ENCODE measurements at regions not wholly inside any gene's neighbourhood (a gene's known extent, or its start where the extent isn't known, plus 50 kb on each side); places are given as distances from the start of the nearest gene placed in this dataset.

DNA sequence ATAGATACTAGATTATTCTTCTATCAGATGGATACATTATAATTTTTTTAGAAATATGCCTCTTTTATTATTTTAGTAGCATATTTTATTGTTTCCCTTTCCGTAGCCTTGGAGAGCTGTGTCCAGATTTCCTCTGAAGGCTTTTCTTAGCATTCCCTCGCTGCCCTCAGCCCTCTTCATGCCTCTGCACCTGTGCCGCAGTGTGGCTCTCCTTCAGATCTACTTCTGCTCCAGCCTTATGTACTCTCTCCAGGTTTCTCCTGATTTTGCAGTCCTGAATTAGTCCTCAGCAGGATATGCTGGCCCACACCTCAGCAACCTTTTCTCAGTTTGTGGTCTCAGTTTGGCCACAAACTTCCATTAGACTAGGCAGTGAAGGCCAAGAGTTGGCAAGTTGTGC, 1052.0 kb downstream of the TAF11L14 start:
- TF ChIP-seq POLR2A (IDR thresholded peaks at IDR 0.05; ENCODE audit: low read depth, low read length) (no peak), POLR2AphosphoS5 (IDR thresholded peaks at IDR 0.05; ENCODE audit: low read depth, low read length) (no peak), TAF1 (IDR thresholded peaks at IDR 0.05; ENCODE audit: borderline replicate concordance, low read depth, low read length) (no peak)

All from GM12892 (cell line).